Astrocyte (in vitro differentiated cells and primary cell): ENCODE measurements at regions not wholly inside any gene's neighbourhood (a gene's known extent, or its start where the extent isn't known, plus 50 kb on each side); places are given as distances from the start of the nearest gene placed in this dataset.

Source experiments
- DNase-seq: peaks from one replicate; pipeline ENCODE4 v3.0.0-alpha.2; 2010; ENCODE audit warnings: low read depth
- FAIRE-seq: peaks from 2 replicates; lab custom pipeline; 2011; peaks lifted over from hg19 to GRCh38; lab: Jason Lieb, UNC
- H2AFZ ChIP-seq: 2 replicates; pipeline ENCODE4 v1.6.0; 2012; ENCODE audit warnings: low read depth, low read length, inconsistent platforms
- H3K27ac ChIP-seq: 2 replicates; pipeline ENCODE4 v1.5.1; 2011; ENCODE audit warnings: low read depth, low read length, inconsistent platforms
- H3K27me3 ChIP-seq: 2 replicates; pipeline ENCODE4 v1.6.0; 2011; ENCODE audit warnings: low read length, inconsistent platforms; ENCODE audit not compliant: insufficient read depth
- H3K36me3 ChIP-seq: 2 replicates; pipeline ENCODE4 v1.5.1; 2011; ENCODE audit warnings: low read length, inconsistent platforms; ENCODE audit not compliant: insufficient read depth
- H3K4me1 ChIP-seq: 2 replicates; pipeline ENCODE4 v1.5.1; 2011; ENCODE audit warnings: low read length, inconsistent platforms; ENCODE audit not compliant: insufficient read depth
- H3K4me2 ChIP-seq: 2 replicates; pipeline ENCODE4 v1.6.0; 2012; ENCODE audit warnings: low read length, inconsistent platforms
- H3K4me3 ChIP-seq: 2 replicates; pipeline ENCODE4 v1.5.1; 2011; ENCODE audit warnings: low read depth, mild to moderate bottlenecking, low read length, inconsistent platforms; ENCODE audit not compliant: insufficient read depth
- H3K79me2 ChIP-seq: 2 replicates; pipeline ENCODE4 v1.6.0; 2012; ENCODE audit warnings: mild to moderate bottlenecking, low read length, inconsistent platforms; ENCODE audit not compliant: insufficient read depth
- H3K9ac ChIP-seq: 2 replicates; pipeline ENCODE4 v1.6.0; 2012; ENCODE audit warnings: mild to moderate bottlenecking, low read length, inconsistent platforms
- H3K9me3 ChIP-seq: 2 replicates; pipeline ENCODE4 v1.5.1; 2012; ENCODE audit warnings: low read depth, mild to moderate bottlenecking, low read length, inconsistent platforms; ENCODE audit not compliant: insufficient read depth
- H4K20me1 ChIP-seq: 2 replicates; pipeline ENCODE4 v1.6.0; 2012; ENCODE audit warnings: low read length, inconsistent platforms; ENCODE audit not compliant: insufficient read depth
- H3K27ac Mint-ChIP-seq: one replicate; pipeline ENCODE4 v1.8.0; 2021; ENCODE audit warnings: mild to moderate bottlenecking, mixed read lengths; ENCODE audit not compliant: unreplicated experiment
- H3K27me3 Mint-ChIP-seq: one replicate; pipeline ENCODE4 v1.8.0; 2021; ENCODE audit warnings: low read depth, mixed read lengths; ENCODE audit not compliant: unreplicated experiment
- H3K36me3 Mint-ChIP-seq: one replicate; pipeline ENCODE4 v1.8.0; 2021; ENCODE audit warnings: low read depth, mixed read lengths; ENCODE audit not compliant: unreplicated experiment
- H3K4me1 Mint-ChIP-seq: one replicate; pipeline ENCODE4 v1.8.0; 2021; ENCODE audit warnings: low read depth, mixed read lengths; ENCODE audit not compliant: unreplicated experiment
- H3K4me3 Mint-ChIP-seq: one replicate; pipeline ENCODE4 v1.8.0; 2021; ENCODE audit warnings: mild to moderate bottlenecking, moderate library complexity, mixed read lengths; ENCODE audit not compliant: unreplicated experiment
- H3K9me3 Mint-ChIP-seq: one replicate; pipeline ENCODE4 v1.8.0; 2021; ENCODE audit warnings: mild to moderate bottlenecking, mixed read lengths; ENCODE audit not compliant: unreplicated experiment
- CTCF ChIP-seq: IDR thresholded peaks from 2 replicates; pipeline ENCODE4 v1.5.1; 2011; ENCODE audit warnings: low read depth, mild to moderate bottlenecking, inconsistent platforms, low read length, moderate library complexity; ENCODE audit not compliant: insufficient read depth
- EZH2 ChIP-seq: IDR thresholded peaks from 2 replicates; pipeline ENCODE4 v1.6.1; 2012; ENCODE audit warnings: mild to moderate bottlenecking, low read length, inconsistent platforms; ENCODE audit not compliant: insufficient read depth

GRCh38 chr3:78244136-78244535 is 1204.2 kb downstream of the ROBO2 start:
- Mint-ChIP-seq H3K27ac (no peak overlapping the region), H3K27me3 (no peaks in the 10 kb centered on the region), H3K4me1 (no peaks in the 10 kb centered on the region), H3K4me3 (no peak overlapping the region), H3K36me3 (peaks cover 3% of the 10 kb centered on the region), H3K9me3 (peaks cover 11% of the 10 kb centered on the region)
- TF ChIP-seq CTCF = no peak
- no peaks in the 10 kb centered on the region for H4K20me1 ChIP-seq
- H3K27me3 ChIP-seq = no peaks in the 10 kb centered on the region
- H3K27ac ChIP-seq = no peak overlapping the region
- H3K4me3 ChIP-seq = no peak overlapping the region
- no peak overlapping the region for H3K4me2 ChIP-seq
- no peaks in the 10 kb centered on the region for H3K36me3 ChIP-seq
- no peaks in the 10 kb centered on the region for H3K79me2 ChIP-seq
- H3K4me1 ChIP-seq = no peaks in the 10 kb centered on the region
- H3K9ac ChIP-seq = no peak overlapping the region
- no peak overlapping the region for H2AFZ ChIP-seq
- no peak for FAIRE-seq
- peaks cover 10% of the 10 kb centered on the region for H3K9me3 ChIP-seq
- no peak for DNase-seq

GRCh38 chr3:78249294-78249693 is 1209.4 kb downstream of the ROBO2 start:
- DNase-seq (no peak), FAIRE-seq (no peak)
- peaks cover 9% of the 10 kb centered on the region for H3K9me3 Mint-ChIP-seq
- H3K4me1 ChIP-seq = no peaks in the 10 kb centered on the region
- no peaks in the 10 kb centered on the region for H3K27me3 Mint-ChIP-seq
- no peak overlapping the region for H3K4me3 Mint-ChIP-seq
- no peaks in the 10 kb centered on the region for H3K4me1 Mint-ChIP-seq
- no peak overlapping the region for H3K27ac Mint-ChIP-seq
- H3K9me3 ChIP-seq = peaks cover 10% of the 10 kb centered on the region
- peaks cover 3% of the 10 kb centered on the region for H3K36me3 Mint-ChIP-seq
- H3K9ac ChIP-seq = no peak overlapping the region
- H3K79me2 ChIP-seq = no peaks in the 10 kb centered on the region
- no peak overlapping the region for H3K4me2 ChIP-seq
- H3K4me3 ChIP-seq = no peak overlapping the region
- no peaks in the 10 kb centered on the region for H3K27me3 ChIP-seq
- H2AFZ ChIP-seq = no peak overlapping the region
- TF ChIP-seq EZH2 = no peak
- TF ChIP-seq CTCF = no peak
- no peaks in the 10 kb centered on the region for H4K20me1 ChIP-seq
- no peaks in the 10 kb centered on the region for H3K36me3 ChIP-seq
- no peak overlapping the region for H3K27ac ChIP-seq

GRCh38 chr3:78253860-78254259 is 1214.0 kb downstream of the ROBO2 start:
- peaks cover 12% of the 10 kb centered on the region for H3K4me1 Mint-ChIP-seq
- Histone ChIP-seq H3K27me3 (no peaks in the 10 kb centered on the region), H2AFZ (no peak overlapping the region), H3K4me2 (no peak overlapping the region), H3K4me3 (no peak overlapping the region), H3K79me2 (no peaks in the 10 kb centered on the region), H4K20me1 (no peaks in the 10 kb centered on the region), H3K27ac (no peak overlapping the region), H3K36me3 (no peaks in the 10 kb centered on the region), H3K9ac (no peak overlapping the region), H3K9me3 (no peaks in the 10 kb centered on the region), H3K4me1 (peaks cover 6% of the 10 kb centered on the region)
- H3K9me3 Mint-ChIP-seq = no peaks in the 10 kb centered on the region
- H3K27me3 Mint-ChIP-seq = no peaks in the 10 kb centered on the region
- no peak overlapping the region for H3K27ac Mint-ChIP-seq
- TF ChIP-seq EZH2 (no peak), CTCF (no peak)
- DNase-seq (no peak), FAIRE-seq (no peak)
- H3K4me3 Mint-ChIP-seq = no peak overlapping the region
- no peaks in the 10 kb centered on the region for H3K36me3 Mint-ChIP-seq
